ENCODE measurements at regions not wholly inside any gene's neighbourhood (a gene's known extent, or its start where the extent isn't known, plus 50 kb on each side); places are given as distances from the start of the nearest gene placed in this dataset.

GRCh38 chr10:4109469-4109868, 324.5 kb upstream of the KLF6 start:
- TF ChIP-seq USF2 (CRISPR knock-in tag; IDR thresholded peaks at IDR 0.05), result no peak
- no peak for TF ChIP-seq ATF3 (CRISPR knock-in tag; conservative IDR thresholded peaks at IDR 0.05)
- TF ChIP-seq CTCF (IDR thresholded peaks at IDR 0.05), result no peak
- TF ChIP-seq HMGA2 (CRISPR knock-in tag; IDR thresholded peaks at IDR 0.05), result no peak
- no peak for TF ChIP-seq ZNF416 (CRISPR knock-in tag; IDR thresholded peaks at IDR 0.05)
- no peak for TF ChIP-seq SMAD4 (CRISPR knock-in tag; IDR thresholded peaks at IDR 0.05)
- no peak for TF ChIP-seq JUN (CRISPR knock-in tag; IDR thresholded peaks at IDR 0.05)
- TF ChIP-seq AFF4 (CRISPR knock-in tag; IDR thresholded peaks at IDR 0.05; ENCODE audit: borderline replicate concordance), result no peak
- TF ChIP-seq CBFB (CRISPR knock-in tag; IDR thresholded peaks at IDR 0.05; ENCODE audit: low read depth), result no peak
- TF ChIP-seq, protein P1, sequence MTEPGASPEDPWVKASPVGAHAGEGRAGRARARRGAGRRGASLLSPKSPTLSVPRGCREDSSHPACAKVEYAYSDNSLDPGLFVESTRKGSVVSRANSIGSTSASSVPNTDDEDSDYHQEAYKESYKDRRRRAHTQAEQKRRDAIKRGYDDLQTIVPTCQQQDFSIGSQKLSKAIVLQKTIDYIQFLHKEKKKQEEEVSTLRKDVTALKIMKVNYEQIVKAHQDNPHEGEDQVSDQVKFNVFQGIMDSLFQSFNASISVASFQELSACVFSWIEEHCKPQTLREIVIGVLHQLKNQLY (CRISPR knock-in tag; IDR thresholded peaks at IDR 0.05), result no peak
- TF ChIP-seq EMX1 (CRISPR knock-in tag; IDR thresholded peaks at IDR 0.05), result no peak
- no peak for TF ChIP-seq IRF2 (CRISPR knock-in tag; IDR thresholded peaks at IDR 0.05; ENCODE audit: borderline replicate concordance, low read depth)
